NCI-H82 treated with DMSO at 0.1 percent for 48 hours (cell line): ENCODE measurements at regions not wholly inside any gene's neighbourhood (a gene's known extent, or its start where the extent isn't known, plus 50 kb on each side); places are given as distances from the start of the nearest gene placed in this dataset.

Source experiments
- DNase-seq: peaks from one replicate; lab custom pipeline; 2025; ENCODE audit not compliant: unreplicated experiment; lab: John Stamatoyannopoulos, UW

DNA sequence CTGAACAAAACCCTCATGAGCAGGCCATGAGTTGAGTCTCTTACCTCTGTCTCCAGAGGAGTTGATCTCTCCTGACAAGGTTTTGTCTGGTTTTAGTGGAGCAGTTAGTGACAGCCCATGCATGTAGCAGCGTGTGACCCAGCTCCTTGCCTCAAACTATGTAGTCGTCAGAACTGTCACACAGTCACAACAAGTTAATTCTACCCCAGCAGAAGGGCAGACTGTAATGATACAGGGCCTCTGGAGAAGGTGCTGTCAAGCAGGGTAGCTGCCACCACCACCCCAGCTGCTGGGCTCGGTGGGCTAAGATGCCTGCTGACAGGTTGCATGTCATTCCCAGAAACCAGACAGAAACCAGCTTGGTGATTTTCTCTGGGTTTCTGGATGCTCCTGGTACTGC, 194.5 kb downstream of the PSAT1 start:
- no peak for DNase-seq

DNA sequence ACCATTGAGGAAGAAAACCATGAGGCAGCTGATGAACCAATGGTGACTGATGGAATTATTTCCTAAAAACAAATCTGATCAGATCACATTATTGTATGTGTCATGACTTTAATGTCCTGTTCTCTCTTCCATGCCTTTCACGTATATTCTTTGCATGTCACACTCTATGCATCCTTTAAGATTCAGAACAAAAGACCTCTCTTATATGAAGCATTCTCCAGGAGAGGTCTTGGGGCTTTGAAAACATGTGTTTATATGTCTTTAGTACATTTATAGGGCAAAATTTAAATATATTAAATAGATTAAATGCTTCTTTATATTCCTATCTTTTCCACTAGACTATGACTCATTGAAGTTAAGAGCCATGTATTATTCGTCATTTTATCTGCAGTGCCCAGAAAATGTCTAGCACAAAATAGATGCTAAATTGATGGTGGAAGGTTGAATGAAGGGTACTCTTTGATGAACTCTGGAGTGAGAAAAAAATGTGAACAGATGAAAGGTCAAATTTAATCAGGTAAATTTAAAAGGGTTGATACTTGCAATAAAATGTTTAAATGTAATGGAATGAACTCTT, 196.3 kb downstream of the PSAT1 start:
- DNase-seq: no peak

DNA sequence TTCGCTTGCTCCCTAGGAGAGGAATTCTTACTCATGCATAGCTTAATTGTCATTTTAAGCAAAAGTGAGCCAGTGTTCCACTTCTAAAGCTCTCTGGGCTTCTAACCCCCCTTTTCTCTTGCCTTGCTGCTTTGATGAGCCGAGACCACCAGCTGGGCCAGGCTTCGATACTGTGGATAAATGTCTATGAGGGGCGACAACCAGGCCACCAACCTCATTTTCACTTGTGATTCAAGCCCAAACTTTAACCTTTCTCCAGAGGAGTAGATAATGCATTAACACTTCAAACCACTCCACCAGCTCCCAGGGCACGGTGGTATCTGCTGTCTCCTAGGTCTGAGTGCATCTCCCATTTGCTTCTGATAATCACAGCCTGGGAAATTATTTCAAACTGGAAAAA, 205.6 kb downstream of the PSAT1 start:
- DNase-seq: no peak

DNA sequence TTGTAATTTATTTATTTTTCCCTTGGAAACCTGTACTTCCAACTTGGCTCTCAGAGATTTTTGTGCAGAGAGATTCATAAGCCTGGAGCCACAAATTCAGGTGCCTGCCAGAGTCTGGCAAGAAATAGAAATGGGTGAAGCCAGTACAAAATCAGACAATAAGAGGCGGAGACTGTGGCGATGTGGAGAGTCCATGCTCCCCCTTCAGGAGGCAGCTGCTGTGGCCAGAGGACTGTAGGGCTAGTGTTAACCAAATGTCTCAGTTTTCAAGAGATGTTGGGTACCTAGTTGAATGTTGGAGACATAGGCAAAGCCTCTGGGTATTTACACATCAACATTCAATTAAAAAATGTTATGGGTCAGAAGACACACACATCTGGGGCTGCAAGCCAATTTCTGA, 208.6 kb downstream of the PSAT1 start:
- no peak for DNase-seq

DNA sequence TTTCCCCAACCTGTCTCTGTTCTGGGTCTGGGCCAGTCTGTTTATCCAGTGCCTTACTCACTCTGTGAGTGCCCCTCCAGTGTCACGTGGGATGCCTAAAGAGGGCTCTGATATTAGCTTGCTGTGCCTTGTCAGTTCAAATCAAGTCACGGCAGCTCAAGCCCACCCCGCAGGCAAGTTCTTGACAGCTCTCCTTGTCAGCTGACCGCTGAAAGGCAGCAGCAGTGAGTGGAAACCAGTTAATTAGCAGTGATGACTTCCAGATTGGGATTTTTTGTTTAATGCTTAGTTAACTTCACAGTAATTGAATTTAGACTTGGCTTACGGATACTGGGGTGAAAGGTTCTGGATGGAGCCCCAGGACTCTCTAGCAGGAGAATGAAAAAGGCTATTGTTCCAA, 210.1 kb downstream of the PSAT1 start:
- no peak for DNase-seq

DNA sequence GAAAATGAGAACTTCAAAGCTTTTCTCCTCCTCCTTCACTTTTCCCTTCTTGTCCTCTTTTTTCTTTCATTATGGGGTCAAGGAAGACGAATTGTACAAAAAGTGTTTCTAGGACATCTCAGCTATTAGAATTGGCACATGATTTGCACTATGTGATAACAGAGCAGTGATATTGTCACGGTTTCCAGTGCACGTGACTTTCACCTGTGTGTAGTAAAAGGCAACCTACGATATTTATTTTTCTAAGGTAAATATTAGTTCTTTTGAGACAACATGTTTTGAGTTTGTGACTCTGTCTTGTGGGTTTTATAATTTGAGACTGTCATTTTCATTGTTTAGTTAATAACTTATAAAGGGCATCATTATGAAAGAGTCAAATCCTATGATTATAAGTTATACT, 213.1 kb downstream of the PSAT1 start:
- DNase-seq: no peak

DNA sequence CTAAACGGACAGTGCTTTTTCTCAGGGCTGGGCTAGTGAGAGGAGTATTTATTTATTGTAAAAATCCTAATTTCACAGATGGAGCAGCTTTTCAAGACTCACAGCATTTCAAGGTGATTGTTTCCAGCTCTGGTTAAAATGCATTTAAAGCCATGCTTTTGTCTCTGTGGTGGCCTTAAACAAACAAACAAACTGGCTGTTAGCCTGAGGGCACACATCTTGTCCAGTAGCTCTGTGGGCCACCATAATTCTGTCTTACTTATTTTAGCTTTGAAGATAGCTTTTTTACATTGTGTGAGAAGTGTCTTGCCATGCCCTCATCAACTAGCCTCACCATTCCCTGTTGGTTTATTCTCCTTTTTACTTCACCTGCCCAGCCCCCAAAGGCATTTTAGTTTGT, 218.2 kb downstream of the PSAT1 start:
- no peak for DNase-seq

DNA sequence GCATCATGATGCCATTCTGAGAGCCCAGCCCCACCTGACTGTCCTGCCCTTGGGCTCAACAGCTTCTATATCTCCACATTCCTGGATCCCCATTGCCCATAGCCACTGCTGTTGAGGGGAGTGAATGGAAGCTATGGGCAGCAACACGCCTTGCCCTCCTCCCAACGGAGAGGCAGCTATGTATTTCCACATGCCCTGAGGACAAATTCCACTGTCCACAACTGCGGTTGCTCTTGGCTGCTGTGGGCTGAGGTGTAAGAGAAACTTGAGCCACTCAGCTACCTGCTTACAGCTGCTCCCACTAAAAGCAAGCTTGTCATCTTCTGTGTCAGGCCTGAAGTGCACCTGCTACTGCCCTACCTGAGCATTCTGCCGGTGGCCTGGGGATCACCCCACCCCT, 222.9 kb downstream of the PSAT1 start:
- DNase-seq: no peak

DNA sequence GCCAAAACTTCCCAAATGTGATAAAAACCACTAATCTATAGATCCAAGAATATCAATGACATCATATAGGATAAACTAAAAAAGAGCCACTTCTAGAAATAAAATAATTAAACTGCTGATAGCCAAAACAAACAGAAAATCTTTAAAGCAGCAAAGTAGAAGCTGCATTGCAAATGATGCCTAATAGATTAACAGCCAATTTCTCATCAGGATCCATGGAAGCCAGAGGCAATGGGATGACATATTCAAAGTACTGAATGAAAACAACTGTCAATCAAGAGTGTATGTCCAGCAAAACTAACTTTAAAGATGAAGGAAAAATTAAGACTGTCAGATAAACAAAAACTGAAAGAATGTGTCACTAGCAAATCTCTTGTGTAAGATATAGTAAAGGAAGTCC, 224.8 kb downstream of the PSAT1 start:
- DNase-seq: no peak

DNA sequence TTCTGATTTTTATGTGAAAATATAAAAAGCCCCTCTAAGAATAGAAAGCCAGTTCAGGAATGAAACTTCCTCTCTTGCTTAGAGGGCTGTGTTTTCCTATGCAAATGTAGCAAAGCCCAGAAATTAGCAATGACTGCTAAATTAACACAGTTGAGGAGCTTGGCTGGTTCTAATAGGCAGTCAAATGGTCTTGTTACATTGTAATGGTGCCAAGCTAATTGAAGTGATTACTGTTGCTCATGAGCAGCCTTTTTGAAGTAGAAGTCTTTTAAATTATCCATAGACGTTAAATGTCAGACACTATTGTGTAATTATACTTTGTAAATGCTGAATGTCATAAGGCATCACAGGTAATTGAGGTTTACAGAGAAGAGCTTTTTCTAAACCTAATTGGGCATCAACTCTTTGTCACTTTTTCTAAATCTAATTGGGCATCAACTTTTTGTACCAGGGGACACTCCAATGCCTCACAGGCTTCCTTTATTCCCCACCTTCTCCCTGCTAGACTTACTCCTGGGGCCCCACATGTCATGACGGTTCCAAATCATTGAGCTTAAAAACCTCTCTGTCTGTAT, 229.1 kb downstream of the PSAT1 start:
- DNase-seq: no peak

DNA sequence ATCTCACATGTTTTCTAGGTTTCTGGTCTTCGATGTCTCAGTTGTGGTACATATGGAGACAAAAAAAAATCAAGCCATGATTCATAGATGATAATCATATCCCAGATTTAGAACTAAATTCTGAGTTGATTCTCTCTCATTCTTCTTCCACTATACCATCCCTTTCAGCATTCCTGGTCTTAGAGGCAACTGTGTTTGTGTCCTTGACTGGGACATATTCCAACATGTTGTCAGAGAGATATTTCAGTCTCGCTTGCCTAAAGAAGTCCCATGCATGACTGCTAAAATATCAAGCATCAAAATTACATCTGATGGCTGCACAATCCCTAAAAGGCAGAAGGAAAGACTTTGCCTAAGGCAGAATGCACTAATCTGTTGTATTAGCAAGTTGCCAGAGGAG, 236.6 kb downstream of the PSAT1 start:
- DNase-seq: no peak

DNA sequence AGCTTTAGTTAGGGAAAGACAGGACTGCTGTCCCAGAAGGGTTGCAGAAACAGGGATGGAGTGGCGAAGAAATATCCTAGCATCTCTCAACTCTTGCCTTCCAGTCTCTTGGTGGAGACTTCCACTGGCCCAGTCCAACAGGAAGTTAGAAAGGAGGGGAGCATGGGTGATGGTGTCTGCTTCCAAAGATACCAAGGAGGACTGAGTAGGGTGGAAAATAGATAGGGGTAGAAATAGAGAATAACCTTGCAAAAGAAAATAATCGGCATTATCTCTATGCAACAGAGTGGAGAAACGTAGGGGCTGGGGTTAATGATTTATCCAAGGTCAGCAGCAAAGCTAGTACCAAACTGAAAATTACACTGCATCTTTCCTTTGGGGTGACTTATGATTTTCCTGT, 242.3 kb downstream of the PSAT1 start:
- DNase-seq: no peak

DNA sequence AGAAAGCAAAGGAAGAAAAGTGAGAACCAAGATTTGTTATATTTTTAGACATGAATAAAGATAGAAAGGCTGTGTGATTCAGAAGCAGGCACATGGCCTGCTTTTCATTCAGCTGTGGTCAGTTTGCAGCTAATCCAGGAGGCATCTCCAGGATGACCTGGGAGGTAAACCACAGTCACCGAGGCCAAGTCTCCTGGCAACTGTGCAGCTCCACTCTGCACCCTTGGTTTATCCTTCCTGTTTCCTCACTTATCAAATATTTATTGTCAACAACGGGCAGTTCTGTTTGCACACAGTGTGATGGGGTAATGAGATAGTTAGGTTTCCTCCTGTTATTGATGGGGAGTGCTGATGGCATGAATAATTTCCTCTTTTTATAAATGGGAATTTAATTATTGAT, 243.0 kb downstream of the PSAT1 start:
- no peak for DNase-seq

DNA sequence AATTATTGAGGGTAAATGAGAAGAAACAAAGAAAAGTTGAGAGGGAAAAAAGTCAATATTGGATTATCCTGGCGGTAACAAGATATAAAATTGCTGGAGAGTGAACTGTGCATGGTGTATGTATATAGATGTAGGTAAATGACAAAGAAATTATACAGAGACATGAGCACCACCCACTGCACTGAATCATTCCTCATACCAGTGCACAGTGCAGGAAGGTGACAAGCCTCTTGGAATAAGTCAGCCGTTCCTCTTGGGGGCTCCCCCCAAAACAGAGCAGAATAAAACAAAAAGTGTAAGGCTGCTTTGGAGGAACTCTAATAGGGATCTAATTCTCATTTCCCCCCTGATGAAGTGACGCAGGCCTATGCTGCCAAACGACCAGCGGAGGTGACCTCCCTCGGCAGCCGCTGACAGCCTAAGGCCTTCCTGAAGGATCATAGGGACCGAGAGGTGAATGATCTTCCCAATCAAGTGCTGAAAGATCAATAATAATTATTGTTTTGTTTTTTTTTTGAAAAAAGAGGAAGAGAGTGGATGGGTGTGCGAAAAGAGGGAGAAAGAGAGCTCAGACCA, 245.0 kb downstream of the PSAT1 start:
- DNase-seq: no peak

DNA sequence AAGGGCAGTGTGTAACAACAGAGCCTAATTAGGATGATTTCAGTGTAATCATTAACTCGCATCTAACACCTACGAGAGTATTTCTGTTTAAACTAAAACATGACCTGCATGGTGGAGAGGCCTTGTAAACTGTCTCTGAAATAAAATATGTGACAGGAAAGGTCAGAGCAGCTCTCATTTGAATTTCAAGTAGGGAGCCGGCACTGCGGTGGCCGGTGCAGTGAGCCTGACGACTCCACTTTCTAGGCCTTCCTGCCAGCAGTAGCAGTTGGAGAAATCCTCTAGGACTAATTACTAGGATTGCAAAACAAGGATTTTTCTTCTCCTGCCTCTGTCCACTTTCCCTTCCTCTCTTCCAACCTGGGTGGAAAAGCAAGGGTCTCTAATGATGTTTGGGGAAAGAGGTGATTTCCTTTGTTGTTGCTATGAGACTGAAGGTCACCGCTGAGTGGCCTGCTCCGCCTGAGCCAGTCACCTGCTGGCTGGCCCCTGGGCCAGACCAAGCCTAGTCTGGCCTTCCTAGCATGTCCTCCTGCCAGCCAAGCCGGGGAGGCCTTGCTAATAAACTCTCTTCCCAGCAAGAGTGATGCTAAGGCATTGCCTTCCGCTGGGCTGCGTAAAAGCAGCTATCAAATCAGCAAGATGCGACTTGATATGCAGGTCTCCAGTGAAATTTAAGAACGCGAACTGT, 245.7 kb downstream of the PSAT1 start:
- DNase-seq: no peak

DNA sequence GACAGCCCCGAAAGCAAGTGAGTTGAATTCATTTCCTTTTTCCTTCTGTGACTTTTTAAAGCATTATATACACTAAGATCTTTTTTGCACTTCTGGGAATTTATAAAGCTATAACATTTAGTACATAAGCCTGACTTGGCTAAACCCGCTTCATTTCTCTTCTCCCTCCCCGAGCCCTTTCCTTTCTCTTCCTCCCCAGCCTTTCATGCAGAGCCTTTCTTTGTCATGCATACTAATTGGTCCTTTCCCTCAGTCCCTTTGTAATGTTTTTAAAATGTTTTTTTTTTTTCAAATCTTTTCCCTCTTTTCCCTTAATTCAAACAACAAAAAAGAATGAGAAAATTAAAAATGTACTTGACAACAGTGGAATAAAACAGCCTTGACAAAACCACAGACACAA, 246.4 kb downstream of the PSAT1 start:
- DNase-seq: no peak

DNA sequence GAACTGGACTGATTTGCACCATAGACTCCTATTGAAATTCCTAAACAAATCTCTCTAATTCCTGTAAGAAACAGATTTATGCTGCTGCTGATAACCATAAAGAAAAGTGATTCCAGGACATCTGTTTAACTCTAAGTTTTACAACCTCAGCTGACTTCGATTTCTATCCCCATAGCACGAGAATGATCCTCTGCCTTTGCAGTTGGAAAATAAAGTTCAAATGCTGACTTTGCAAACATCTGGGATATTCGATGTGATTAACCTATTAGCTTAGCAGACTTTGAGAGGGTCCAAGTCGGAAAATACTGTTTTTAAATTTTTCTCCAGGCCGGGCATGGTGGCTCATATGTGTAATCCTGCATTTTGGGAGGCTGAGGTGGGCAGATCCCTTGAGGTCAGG, 247.3 kb downstream of the PSAT1 start:
- no peak for DNase-seq

DNA sequence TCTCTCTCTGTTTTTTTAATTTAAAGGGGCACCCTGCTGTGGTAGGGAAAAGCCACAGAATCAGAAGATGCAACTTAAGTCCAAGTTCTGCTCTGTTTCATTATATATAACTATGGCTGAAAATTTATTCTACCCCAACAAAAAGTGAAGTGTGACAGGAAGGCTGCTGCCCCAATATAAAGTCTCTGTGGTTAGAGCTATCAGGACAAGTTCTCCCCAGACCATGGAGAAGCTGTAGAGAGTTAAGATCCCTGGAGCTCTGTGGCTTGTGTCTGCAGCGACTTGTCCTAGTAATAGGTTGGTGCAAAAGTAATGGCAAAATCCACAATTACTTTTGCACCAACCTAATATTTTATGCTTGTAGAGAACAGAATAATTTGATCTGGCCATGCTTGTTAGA, 250.9 kb downstream of the PSAT1 start:
- DNase-seq: no peak

DNA sequence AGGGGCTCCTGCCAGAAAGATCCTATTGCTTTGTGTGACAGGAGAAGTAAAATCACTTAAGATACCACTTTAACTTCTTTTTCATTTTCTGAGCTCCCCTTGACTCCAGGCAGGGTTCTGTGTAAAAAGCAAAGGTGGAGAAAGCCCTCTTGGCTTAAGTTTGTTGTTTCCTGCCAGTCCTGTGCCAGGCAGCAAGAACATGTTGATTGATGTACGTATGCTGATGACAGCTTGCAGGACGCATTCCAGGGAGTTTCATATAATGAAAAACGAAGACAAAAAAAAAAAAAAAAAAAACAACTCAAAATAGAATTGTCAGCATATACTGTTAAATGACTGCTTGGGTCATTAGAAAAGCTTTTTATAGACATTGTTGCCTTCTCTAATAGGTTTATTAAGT, 251.7 kb downstream of the PSAT1 start:
- no peak for DNase-seq

DNA sequence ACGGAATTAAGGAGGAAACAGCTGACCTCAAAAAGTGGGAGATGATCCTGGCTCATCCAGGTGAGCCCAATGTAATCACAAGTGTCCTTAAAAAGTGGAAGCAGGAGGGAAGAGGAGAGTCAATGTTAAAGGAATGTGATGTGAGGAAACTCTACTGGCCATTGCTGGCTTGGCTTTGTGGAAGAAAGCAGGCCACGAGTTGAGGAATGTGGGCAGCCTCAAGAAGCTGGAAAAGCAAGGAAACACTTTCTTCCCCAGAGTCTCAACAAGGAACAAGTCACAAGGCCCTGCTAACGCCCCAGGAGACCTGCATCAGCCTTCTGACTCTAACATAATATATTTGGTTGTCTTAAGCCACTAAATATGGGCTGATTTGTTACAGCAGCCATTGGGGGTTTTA, 252.8 kb downstream of the PSAT1 start:
- DNase-seq: no peak

DNA sequence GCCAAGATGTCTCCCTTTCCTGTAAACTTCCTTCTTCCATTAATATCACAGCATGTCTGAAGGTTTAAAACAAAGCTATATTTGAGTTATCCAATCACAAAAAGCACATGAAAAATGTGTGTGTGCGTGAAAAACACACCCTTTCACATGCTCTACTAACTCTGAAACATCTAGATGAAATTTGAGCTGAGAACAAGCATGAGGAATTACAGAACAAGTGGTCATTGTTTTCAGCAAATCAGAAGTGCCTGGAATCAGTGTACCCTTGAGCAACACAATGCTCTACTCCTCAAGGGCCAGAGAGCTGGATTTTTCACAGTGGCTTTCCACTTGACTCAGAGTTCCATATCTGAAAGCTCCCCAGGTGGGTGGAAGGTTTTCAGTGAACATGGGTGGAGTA, 255.9 kb downstream of the PSAT1 start:
- no peak for DNase-seq

DNA sequence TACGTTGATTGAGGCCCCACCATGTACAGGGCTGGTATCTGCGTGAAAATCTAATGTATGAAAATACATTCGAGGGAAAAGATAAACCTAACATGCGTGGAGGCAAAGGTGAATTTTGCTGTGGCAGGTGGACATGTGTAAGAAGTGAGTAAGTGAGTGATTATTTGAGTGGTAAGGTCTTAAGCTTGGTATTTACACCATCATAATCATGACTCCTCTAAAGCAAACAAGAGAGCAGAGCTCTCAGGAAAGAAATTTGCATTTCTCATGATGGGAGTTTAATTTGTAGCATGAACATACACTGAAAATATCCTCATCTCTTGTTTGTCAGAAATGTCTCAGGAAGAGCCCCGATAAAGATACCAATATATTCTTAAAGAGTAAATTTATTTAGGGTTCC, 260.6 kb downstream of the PSAT1 start:
- DNase-seq: no peak

DNA sequence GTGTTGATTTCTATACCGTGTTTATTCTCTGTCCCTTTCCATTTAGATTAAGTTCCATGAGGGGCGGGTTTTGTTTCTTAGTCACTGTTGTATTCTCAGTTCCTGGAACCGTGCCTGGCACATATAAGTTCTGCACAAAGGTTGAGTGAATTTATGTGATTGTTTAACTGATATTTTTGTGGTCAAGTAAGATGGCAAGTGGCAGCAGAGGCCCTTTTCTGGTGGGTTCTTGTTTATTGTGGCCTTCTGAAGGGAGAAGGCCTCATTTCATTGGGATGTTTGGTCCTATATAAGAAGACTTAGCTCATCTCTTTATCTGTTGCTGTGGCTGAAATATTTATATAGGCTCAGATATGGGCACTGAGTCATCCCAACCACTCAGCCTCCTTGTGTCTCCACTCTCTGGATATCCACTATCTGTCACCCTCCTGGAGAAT, 262.5 kb downstream of the PSAT1 start:
- no peak for DNase-seq
